ENCODE measurements at regions not wholly inside any gene's neighbourhood (a gene's known extent, or its start where the extent isn't known, plus 50 kb on each side); places are given as distances from the start of the nearest gene placed in this dataset.

GRCh38 chr1:65072845-65073244, 75.2 kb upstream of the AK4 start:
- Histone ChIP-seq H3K4me1 (peaks cover 0 to 9% (median 3%) of the 10 kb centered on the region in 4 donors), H3K4me3 (no peak overlapping the region), H3K27ac (no peak overlapping the region), H3K36me3 (no peaks in the 10 kb centered on the region), H3K27me3 (no peaks in the 10 kb centered on the region), H3K9me3 (no peaks in the 10 kb centered on the region)
- no peak for DNase-seq
- intact Hi-C loops (cut with DNase I): no loop called here
- TF ChIP-seq POLR2A (IDR thresholded peaks at IDR 0.05) (no peak), POLR2AphosphoS5 (IDR thresholded peaks at IDR 0.05) (no peak), EP300 (IDR thresholded peaks at IDR 0.05) (no peak)
- TF ChIP-seq, protein P1, sequence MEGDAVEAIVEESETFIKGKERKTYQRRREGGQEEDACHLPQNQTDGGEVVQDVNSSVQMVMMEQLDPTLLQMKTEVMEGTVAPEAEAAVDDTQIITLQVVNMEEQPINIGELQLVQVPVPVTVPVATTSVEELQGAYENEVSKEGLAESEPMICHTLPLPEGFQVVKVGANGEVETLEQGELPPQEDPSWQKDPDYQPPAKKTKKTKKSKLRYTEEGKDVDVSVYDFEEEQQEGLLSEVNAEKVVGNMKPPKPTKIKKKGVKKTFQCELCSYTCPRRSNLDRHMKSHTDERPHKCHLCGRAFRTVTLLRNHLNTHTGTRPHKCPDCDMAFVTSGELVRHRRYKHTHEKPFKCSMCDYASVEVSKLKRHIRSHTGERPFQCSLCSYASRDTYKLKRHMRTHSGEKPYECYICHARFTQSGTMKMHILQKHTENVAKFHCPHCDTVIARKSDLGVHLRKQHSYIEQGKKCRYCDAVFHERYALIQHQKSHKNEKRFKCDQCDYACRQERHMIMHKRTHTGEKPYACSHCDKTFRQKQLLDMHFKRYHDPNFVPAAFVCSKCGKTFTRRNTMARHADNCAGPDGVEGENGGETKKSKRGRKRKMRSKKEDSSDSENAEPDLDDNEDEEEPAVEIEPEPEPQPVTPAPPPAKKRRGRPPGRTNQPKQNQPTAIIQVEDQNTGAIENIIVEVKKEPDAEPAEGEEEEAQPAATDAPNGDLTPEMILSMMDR (IDR thresholded peaks at IDR 0.05): no peak
- 30 to 74% methylated on average over 3 of the region's 3 CpGs for WGBS, 2 donors

DNA sequence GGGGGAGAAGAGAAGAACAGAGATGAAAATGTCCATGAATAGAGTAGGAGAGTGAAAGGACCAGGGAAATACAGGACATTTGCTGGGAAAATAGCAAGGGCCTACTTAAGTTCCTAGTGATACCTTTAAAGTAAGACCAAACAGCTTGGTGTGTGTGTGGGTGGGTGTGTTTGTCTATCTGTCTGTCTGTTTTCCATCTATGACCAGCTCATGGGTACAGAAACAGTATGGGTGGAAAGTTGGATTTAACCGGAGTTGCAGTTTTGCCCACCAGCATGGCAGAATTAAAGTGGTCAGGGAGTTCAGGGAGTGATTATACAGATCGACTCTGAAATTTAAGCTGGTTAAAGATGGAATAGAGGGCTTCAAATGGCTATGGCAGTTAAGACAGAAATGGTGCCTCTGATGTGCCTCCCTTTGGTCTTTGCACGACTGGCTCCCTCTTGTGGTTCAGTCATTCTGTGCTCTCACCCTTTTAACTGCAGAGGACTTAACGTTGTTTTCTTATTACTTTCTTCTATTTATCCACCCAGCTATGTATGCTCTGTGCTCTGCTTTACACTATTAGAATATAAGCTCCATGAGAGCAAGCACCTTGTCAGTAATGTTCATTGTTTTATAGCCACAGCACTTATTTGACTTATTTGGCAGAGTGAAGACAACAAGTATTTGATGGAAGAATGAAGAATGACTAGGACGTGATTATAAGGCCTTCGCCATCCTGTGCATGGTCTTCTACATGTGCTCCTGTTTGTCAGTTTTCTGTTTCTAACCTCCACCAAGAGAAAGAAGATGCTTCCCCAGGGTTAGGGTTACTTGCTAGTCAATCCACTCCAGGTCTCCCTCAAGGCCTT, 72.7 kb upstream of the AK4 start:
- H3K9me3 ChIP-seq: no peaks in the 10 kb centered on the region
- intact Hi-C loops (cut with DNase I): no loop called here
- H3K36me3 ChIP-seq: no peaks in the 10 kb centered on the region
- peak; percentile 75 for DNase-seq
- H3K27ac ChIP-seq: no peak overlapping the region
- WGBS, 2 donors: 48 to 52% methylated on average over 6 of the region's 6 CpGs
- H3K4me1 ChIP-seq: no peaks in the 10 kb centered on the region
- no peaks in the 10 kb centered on the region for H3K27me3 ChIP-seq
- no peak overlapping the region for H3K4me3 ChIP-seq
- TF ChIP-seq, protein P1 (IDR thresholded peaks at IDR 0.05): peak; percentile 36 to 78 (median 62)
- TF ChIP-seq POLR2A (IDR thresholded peaks at IDR 0.05): no peak
- no peak for TF ChIP-seq POLR2AphosphoS5 (IDR thresholded peaks at IDR 0.05)
- TF ChIP-seq EP300 (IDR thresholded peaks at IDR 0.05): no peak

DNA sequence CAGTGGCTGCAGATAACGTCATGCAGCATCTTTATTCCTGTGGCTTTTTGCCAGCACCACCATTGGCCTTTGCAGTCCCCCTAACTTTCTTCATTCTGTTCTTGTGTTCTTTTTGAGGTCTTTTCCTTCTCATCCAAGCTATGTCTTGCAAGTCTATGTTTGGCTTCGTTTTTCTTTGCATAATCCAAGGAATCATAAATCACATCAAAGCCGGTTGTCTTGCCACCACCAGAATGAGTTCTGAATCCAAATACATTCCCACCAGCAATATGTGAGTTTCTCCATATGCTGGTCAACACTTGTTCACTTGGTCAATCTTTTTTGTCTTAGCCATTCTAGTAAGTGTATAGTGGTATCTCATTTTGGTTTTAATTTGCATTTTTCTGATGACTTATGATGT, 70.6 kb upstream of the AK4 start:
- no peaks in the 10 kb centered on the region for H3K36me3 ChIP-seq
- no peaks in the 10 kb centered on the region for H3K9me3 ChIP-seq
- H3K4me1 ChIP-seq: no peaks in the 10 kb centered on the region
- TF ChIP-seq, protein P1 (IDR thresholded peaks at IDR 0.05): no peak
- TF ChIP-seq POLR2AphosphoS5 (IDR thresholded peaks at IDR 0.05) (no peak), EP300 (IDR thresholded peaks at IDR 0.05) (no peak)
- WGBS, 2 donors: 54 to 65% methylated on average over 3 of the region's 3 CpGs
- no peaks in the 10 kb centered on the region for H3K27me3 ChIP-seq
- no peak overlapping the region for H3K27ac ChIP-seq
- H3K4me3 ChIP-seq: no peak overlapping the region
- intact Hi-C loops (cut with DNase I): no loop called here
- no peak for DNase-seq

- Histone ChIP-seq H3K4me1 (no peaks in the 10 kb centered on the region), H3K36me3 (no peaks in the 10 kb centered on the region), H3K9me3 (no peaks in the 10 kb centered on the region), H3K4me3 (no peak overlapping the region), H3K27ac (no peak overlapping the region), H3K27me3 (no peaks in the 10 kb centered on the region)
- TF ChIP-seq POLR2AphosphoS5 (IDR thresholded peaks at IDR 0.05) (no peak), EP300 (IDR thresholded peaks at IDR 0.05) (no peak), POLR2A (IDR thresholded peaks at IDR 0.05) (no peak)
- TF ChIP-seq, protein P1 (IDR thresholded peaks at IDR 0.05): no peak
- intact Hi-C loops (cut with DNase I): no loop called here
- no peak for DNase-seq
- 84 to 90% methylated on average over 5 of the region's 5 CpGs for WGBS, 2 donors
Observed at GRCh38 chr1:65079941-65080340, 68.1 kb upstream of the AK4 start.

All from sigmoid colon (tissue), 6 donors.